Pons (tissue), 1 donor: ENCODE measurements at regions not wholly inside any gene's neighbourhood (a gene's known extent, or its start where the extent isn't known, plus 50 kb on each side); places are given as distances from the start of the nearest gene placed in this dataset.
A peak's percentile ranks its signal among the peaks of the same experiment; 100 is the strongest.

Experiments
- DNase-seq: peaks from one replicate; pipeline ENCODE4 v3.0.0-alpha.2; 2016; ENCODE audit warnings: low spot score

- no peak for DNase-seq
Measured at GRCh38 chr15:47506329-47507100, 210.8 kb upstream of the SEMA6D start.

GRCh38 chr15:47507221-47507985 lies 209.9 kb upstream of the SEMA6D start:
- DNase-seq: no peak

- no peak for DNase-seq
Measured at GRCh38 chr15:47511261-47511660, 206.0 kb upstream of the SEMA6D start.

- no peak for DNase-seq
Measured at GRCh38 chr15:47513471-47513870, 203.8 kb upstream of the SEMA6D start.

GRCh38 chr15:47514200-47514652 lies 203.1 kb upstream of the SEMA6D start:
- DNase-seq: no peak

- DNase-seq: no peak
Measured at GRCh38 chr15:47516558-47516957, 200.7 kb upstream of the SEMA6D start.

GRCh38 chr15:47516972-47517371 lies 200.3 kb upstream of the SEMA6D start:
- no peak for DNase-seq

- DNase-seq: no peak
Measured at GRCh38 chr15:47517737-47518136, 199.6 kb upstream of the SEMA6D start.

- no peak for DNase-seq
Measured at GRCh38 chr15:47523681-47524475, 193.4 kb upstream of the SEMA6D start.

- DNase-seq: no peak
Measured at GRCh38 chr15:47529241-47529640, 188.1 kb upstream of the SEMA6D start.

- DNase-seq: no peak
Measured at GRCh38 chr15:47534673-47535072, 182.6 kb upstream of the SEMA6D start.

- DNase-seq: peak; percentile 7
Measured at GRCh38 chr15:47541562-47541961, 175.7 kb upstream of the SEMA6D start.

- no peak for DNase-seq
Measured at GRCh38 chr15:47542312-47542989, 174.9 kb upstream of the SEMA6D start.

- no peak for DNase-seq
Measured at GRCh38 chr15:47548231-47548630, 169.1 kb upstream of the SEMA6D start.

GRCh38 chr15:47548986-47549385 lies 168.3 kb upstream of the SEMA6D start:
- DNase-seq: no peak

- no peak for DNase-seq
Measured at GRCh38 chr15:47551079-47551478, 166.2 kb upstream of the SEMA6D start.

GRCh38 chr15:47551546-47551945 lies 165.8 kb upstream of the SEMA6D start:
- DNase-seq: no peak

GRCh38 chr15:47552978-47553608 lies 164.2 kb upstream of the SEMA6D start:
- no peak for DNase-seq

- DNase-seq: no peak
Measured at GRCh38 chr15:47553947-47554346, 163.4 kb upstream of the SEMA6D start.

- DNase-seq: no peak
Measured at GRCh38 chr15:47561102-47561501, 156.2 kb upstream of the SEMA6D start.

GRCh38 chr15:47565949-47566348 lies 151.4 kb upstream of the SEMA6D start:
- DNase-seq: no peak
